GM19240 (cell line): ENCODE measurements at regions not wholly inside any gene's neighbourhood (a gene's known extent, or its start where the extent isn't known, plus 50 kb on each side); places are given as distances from the start of the nearest gene placed in this dataset.
"Not testable (repeated sequence)": the region's sequence is repeated elsewhere in the genome, so short reads cannot be mapped to it uniquely, and the experiment has no call there.

Experiments
- DNase-seq: peaks from one replicate; pipeline ENCODE4 v3.0.0; 2011; ENCODE audit warnings: low spot score; ENCODE audit not compliant: insufficient read length

DNA sequence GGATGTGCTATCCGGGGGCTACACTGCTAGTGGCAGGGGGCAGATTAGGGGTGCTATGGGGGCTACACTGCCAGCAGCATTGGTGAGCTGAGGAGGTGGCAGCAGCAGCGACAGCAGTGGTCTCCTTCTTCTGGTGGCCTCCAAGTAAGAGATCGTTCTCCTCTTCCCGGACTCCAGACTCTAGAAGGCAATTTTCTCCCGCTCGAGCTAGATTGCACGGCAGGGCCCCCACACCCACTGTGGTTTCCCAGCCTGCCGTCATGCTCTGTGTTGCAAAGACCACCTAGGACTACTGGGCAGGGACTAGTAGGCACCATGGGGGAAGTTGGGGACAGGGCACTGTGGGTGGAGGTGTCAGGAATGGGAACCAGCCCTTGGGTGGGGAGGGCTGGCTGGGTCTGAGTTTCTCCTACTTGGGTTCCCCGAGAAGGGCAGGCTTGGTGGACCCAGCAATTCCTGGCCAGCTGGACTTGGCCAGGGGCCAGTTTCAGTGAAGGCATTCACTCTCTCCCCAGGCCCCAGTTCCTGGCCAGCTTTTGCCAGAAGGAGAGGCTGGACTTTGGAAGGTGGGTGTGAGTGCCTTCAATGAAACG is 203.4 kb upstream of the WSB1 start:
- not testable (repeated sequence) for DNase-seq

DNA sequence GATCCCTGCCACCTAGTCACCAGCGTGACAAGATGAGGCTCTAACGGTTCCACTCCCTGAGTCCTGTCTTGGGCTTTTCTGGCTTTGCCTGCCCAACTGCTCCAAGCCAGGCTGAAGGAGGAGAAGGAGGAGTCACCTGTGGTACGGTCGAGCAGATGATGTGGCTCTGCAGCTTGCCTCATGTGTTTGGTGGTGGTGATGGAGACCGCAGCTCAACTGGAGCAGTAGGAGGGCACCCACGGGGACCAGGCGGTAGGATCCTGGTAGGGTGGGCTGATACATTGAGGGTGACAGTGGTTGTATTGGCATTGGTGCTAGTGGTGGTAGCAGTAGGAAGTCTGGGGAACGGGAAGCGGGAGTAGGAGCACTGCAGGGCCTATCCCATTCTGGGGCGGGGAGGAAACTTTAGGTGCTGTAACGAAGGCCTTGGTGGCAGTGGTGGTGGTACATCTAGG is 202.8 kb upstream of the WSB1 start:
- DNase-seq: no peak

DNA sequence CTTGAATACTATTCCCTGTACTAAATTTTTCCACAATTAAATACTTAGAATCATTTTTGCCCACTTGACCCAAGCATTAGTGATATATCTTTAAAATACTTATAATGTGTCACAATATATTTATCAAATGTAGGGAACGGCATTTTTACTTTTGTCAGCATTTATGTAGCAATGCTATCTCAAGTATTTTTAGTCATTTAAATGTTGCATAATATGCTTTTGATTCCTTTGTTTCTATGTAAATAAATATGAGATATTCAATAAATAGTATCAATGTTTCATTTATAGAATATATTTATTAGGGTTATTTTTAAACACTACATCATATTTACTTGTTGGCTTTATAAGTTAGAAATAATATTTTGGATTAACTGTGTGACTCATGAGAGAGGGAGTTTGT is 199.7 kb upstream of the WSB1 start:
- DNase-seq: not testable (repeated sequence)

DNA sequence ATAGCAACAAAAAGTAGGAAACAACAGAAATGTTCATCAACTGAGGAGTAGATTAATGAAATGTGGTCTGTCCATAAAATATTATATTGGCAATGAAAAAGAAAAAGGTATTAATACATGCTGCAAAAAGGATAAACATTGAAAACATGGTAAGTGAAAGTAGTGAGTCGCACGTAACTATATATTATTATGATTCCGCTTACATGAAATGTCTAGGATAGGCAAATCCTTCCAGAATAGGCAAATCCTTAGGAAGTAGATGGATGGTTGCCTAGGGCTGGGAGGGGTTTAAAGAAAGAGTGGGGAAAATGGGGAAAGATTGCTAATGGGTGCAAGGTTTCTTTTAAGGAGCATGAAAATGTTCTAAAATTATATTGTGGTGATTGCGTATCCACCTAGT is 198.1 kb upstream of the WSB1 start:
- DNase-seq: not testable (repeated sequence)

DNA sequence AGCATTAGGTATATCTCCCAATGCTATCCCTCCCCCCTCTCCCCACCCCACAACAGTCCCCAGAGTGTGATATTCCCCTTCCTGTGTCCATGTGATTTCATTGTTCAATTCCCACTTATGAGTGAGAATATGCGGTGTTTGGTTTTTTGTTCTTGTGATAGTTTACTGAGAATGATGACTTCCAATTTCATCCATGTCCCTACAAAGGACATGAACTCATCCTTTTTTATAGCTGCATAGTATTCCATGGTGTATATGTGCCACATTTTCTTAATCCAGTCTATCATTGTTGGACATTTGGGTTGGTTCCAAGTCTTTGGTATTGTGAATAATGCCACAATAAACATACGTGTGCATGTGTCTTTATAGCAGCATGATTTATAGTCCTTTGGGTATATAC is 194.6 kb upstream of the WSB1 start:
- not testable (repeated sequence) for DNase-seq

DNA sequence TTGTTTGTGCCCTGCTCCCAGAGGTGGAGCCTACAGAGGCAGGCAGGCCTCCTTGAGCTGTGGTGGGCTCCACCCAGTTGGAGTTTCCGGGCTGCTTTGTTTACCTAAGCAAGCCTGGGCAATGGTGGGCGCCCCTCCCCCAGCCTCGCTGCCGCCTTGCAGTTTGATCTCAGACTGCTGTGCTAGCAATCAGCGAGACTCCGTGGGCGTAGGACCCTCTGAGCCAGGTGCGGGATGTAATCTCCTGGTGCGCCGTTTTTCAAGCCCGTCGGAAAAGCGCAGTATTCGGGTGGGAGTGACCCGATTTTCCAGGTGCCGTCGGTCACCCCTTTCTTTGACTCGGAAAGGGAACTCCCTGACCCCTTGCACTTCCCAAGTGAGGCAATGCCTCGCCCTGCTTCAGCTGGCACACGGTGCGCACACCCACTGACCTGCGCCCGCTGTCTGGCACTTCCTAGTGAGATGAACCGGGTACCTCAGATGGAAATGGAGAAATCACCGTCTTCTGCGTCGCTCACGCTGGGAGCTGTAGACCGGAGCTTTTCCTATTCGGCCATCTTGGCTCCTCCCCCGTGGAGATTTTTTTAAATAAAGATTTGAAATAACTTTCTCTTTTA is 189.2 kb upstream of the WSB1 start:
- DNase-seq: not testable (repeated sequence)

DNA sequence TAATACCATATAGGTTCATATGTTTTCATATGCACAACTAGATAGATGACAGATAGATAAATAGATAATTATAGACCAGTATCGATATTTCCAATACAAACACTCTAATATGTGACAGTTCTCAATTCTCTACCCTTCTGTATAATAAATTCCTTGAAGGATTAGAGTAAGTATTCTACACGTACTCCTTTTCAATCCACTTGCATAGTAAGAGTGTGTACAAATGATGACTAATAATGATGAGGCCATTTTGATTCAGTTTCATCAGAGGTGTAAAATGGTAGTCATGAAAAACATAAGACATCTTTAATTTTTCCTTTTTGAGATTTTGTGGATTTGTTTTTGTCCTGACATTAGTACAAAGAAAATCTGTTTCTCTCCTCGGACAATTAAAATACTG is 188.3 kb upstream of the WSB1 start:
- DNase-seq: no peak

DNA sequence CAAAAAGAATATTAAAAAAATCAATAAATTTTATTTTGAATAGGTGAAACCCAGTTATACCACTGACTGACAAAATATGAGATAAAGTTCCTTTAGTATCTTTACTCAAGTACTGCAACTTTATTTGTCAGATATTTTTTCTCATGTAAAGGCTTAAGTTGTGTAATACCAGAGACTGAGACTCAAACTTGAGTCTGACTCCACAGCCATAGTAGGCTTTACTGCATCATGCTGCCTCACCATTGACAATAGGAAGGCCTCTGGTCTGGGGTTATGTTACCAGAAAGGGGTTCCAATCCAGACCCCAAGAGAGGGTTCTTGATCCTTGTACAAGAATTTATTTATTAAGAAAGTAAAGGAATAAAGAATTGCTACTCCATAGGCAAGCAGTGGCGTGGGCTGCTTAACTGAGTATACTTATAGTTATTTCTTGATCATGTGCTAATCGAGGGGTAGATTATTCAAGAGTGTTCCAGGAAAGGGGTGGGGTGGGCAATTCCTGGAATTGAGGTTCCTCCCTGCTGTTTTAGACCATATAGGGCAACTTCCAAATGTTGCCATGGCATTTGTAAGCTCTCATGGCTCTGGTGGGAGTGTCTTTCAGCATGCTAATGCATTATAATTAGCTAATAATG is 187.4 kb upstream of the WSB1 start:
- no peak for DNase-seq

DNA sequence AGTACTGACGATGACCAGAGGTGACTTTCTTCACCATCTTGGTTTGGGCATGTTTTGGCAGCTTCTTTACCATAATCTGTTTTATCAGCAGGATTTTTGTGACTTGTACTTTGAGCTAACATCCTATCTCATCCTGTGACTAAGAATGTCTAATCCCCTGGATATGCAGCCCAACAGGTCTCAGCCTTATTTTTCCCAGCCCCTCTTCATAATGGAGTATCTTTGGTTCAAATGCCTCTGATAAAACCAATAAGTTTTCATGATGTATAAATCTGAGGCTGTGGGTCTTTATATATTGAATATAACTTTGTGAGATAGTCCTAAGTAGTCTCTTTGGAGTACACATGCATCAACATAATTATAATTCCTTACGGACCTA is 186.9 kb upstream of the WSB1 start:
- no peak for DNase-seq

DNA sequence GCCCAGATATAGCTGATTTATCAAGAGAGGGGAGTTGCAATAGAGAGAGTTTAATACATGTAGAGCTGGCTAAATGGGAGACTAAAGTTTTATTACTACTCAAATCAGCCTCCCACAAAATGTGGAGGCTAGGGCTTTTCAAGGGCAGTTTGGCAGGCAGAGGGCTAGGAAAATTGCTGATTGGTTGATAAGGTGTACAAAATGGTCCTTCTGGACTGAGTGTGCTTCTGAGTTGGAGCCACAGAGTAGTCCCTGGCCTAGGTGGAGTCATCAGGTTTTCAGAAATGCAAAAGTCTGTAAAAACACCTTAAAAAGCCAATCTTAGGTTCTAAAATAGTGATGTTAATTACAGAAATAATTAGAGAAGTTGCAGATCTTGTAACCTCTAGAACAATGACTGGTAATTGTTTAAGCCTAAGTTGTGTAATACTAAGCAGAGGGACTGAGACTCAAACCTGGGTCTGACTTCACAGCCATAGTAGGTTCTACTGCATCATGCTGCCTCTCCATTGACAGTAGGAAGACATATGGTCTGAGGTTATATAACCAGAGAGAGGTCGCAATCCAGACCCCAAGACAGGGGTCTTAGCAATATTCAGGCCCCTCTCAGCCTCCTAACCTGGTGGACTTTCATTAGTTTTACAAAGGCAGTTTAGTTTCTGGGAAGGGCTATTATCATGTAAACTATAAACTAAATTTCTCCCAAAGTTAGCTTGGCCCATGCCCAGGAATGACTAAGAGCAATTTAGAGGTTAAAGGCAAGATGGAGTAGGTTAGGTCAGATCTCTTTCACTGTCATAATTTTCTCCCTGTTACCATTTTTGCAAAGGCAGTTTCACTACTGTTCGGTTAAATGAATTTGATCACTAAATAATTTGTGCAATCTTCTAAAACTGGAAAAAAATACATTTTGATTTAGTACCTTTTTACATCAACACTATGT is 186.3 kb upstream of the WSB1 start:
- not testable (repeated sequence) for DNase-seq

DNA sequence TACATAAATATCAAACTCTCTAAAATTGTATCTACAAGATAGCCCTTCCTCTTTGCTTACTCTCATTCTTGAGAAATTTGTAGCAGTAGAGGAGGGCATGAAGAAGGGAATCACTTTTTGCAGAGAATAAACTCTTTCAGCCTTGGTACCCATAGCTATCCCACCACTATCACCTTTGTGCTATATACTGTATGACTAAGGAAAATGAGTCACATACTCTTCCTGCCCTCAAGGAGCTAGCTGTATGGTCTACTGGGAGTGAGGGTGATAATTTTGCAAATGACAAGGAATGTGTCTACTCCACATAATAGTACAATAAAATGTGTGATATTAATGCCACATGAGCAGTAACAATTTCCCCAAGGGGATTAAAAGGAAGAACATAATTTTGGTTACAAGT is 184.6 kb upstream of the WSB1 start:
- DNase-seq: no peak

DNA sequence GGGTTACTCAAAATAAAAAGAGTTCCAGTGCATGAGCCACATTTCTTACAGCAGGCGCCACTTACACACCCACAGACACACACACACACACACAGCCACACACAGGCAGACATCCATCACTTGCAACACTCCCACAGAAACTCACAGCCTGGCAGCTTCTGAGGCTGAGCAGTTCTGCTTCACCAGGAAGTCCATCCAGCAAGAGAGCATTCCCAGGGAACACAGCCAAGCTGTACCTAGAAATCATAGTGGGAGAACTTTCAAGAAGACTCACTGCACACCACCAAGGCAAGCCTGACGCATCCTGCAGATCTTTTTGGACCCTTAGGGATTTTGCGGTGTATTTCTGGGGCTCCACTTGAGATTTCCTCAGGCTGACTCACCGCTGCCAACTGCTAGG is 140.9 kb upstream of the WSB1 start:
- DNase-seq: no peak

DNA sequence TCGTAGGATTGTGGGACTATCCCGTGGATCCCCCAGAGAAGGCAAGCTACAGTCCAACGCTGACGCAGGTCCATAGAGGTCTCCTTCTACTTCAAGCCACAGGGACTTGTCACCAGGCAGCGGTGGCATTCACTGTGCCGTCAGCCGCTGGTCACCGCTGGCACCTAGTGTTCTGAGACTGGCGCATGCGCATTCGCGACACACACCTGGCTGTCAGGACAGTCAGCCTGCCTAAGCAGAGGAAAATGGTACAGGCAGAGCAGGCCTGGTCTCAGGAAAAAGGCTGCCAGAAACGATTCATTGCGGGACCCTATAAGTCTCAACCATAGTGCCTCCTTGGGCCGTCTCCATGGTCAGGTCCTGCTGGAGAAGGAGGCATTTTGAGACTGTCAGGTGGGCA is 138.0 kb upstream of the WSB1 start:
- no peak for DNase-seq

DNA sequence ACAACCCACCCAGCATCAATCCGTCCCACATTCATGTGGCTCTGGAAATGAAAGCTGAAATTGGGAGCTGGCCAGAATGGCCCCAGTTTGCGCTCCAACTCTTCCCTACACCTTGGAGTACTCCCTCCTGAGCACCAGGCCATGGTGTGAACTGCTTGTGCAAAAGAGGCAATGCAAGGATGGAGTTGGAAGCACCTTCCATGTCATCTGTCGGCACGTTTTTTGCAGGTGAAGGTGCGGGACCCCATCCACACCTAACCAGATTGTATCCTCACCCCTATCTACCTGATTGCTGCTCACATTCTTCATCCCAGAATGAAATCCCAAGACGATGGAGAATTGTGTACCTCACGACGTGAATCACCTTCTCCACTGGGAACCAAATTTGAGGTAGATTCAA is 136.6 kb upstream of the WSB1 start:
- DNase-seq: no peak

DNA sequence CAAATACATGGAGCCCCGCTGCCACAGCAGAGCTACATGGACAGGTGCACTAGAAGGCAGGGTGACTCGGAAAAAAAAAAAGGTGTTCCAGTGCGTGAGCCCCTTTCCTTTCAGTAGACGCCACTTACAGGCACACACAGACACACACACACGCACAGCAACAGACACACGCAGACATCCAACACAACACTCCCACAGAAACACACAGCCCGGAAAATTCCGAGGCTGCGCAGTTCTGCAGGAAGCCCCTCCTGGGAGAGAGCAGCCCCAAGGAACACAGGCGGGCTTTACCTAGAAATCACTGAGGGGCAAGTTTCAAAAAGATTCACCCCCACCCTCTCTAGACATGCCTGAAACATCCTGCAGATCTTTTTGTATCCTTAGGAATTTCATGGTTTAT is 136.0 kb upstream of the WSB1 start:
- DNase-seq: no peak

DNA sequence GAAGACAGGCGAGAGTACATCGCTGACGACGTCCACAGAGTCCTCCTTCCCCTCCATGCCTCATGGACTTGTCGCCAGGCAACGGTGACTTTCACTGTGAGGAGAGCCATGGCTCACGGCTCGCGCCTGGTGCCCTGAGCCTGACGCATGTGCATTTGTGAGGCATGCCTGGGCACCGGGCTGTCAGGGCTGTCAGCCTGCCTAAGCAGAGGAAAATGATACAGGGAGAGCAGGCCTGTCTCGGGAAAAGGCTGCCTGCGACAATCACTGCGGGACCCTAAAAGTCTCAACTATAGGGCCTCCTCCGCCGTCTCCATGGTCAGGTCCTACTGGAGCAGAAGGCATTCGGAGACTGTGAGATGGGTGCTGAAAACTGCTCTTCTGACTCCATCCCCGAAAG is 135.5 kb upstream of the WSB1 start:
- no peak for DNase-seq

DNA sequence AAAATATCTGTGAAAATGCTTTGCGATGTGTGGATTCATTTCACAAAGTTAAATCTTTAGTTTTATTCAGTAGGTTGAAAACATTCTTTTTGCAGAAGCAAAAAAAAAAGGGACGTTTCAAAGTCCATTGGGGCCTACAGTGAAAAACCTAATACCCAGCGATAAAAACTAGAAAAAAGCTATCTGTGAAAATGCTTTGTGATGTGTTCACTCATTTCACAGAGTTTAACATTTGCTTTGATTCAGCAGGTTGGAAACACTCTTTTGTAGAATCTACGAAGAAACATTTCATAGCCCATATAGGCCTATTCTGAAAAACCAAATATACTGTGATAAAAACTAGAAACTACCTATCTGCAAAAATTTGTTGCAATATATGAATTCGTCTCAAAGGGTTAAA is 113.6 kb upstream of the WSB1 start:
- DNase-seq: no peak

DNA sequence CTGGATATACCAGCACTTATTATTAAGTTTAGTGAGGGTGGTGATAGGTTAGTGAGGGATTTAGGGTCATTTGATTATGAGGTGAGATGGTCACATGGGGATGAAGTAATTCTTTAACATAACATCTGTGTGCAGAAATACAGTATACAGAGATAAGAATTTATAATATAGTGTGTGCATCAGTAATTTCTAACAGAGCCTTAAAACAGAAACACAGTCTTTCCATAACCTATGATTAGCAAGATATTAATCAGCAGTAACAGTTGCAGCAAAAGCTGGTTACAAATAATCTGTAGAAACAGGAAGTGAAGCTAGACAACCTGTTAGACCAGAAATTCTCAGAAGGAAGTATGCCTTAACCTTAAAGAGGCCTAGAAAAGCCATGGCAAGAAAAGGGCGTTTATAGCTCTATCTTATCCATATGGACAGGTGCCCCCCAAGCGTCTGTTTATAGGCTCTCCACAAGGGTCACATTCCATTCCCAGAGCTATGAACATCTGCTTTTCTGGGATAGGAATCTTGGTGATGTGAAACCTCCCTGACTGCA is 112.5 kb upstream of the WSB1 start:
- DNase-seq: not testable (repeated sequence)

DNA sequence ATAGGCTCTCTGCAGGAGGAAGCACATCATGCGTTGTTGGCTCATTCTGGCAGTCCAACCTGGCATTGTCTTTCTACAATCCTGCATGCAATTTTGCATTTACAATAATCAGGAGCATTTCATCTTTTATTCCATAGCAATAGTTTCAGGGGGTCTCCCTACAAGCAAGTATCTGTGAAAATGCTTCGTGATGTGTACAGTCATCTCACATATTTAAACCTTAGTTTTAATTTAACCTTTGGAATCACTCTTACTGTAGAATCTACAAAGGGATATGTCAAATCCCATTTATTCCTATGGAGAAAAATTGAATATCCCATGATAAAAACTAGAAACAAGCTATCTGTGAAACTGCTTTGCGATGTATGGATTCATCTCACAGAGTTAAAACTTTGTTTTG is 112.0 kb upstream of the WSB1 start:
- no peak for DNase-seq

DNA sequence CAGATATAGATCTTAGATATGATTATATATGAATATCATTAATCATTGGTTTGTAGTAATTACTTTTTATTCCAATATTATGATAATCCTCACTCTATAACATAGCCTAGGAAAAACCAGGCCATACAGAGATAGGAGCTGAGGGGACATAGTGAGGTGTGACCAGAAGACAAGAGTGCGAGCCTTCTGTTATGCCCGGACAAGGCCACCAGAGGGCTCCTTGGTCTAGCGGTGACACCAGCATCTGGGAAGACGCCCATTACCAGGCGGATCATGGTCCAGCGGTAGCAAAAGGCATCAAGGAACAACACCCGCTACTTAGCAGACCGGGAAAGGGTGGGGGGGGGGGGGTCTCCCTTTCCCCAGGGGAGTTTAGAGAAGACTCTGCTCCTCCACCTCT is 96.4 kb upstream of the WSB1 start:
- DNase-seq: not testable (repeated sequence)

DNA sequence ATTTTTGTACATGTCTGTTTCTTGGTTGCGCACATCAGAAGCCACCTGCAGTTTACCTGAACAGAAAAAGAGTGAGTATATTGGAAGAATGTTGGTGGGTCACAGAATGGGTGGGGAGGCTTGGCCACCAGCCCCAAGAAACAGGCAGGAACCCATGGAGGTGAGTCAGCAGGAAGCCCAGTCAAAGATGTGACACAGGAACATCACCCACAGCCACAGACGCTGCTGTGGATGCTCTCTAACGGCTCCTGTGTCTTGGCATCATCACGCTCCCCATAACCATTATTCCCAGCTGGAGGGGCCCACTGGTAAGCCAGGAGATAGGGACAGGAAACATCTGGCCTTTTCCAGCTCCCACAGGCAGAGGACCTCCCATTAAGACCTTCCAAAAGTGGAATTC is 94.0 kb upstream of the WSB1 start:
- no peak for DNase-seq

DNA sequence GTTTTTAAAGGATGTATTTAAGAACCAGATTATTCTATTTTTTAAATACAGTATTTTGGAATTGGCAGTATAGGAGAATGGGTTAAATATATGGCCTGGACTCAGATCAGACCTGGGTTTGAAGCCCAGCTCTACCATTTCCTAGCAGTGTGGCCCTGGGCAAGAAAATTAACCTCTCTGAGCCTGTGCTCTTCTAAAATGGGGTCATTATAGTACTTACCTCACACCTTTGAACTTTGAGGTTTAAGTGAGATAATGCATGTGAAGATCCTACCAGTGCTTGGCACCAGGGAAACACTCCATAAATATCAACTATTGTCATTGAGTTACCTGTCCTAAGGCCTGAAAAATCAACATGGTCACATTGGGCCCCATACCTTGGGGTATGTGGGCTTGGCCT is 93.4 kb upstream of the WSB1 start:
- no peak for DNase-seq
